Right renal cortex interstitium (tissue), 3 donors: ENCODE measurements at regions not wholly inside any gene's neighbourhood (a gene's known extent, or its start where the extent isn't known, plus 50 kb on each side); places are given as distances from the start of the nearest gene placed in this dataset.
A peak's percentile ranks its signal among the peaks of the same experiment; 100 is the strongest.
"Not testable (repeated sequence)": the region's sequence is repeated elsewhere in the genome, so short reads cannot be mapped to it uniquely, and the experiment has no call there.

Experiments
- DNase-seq, 3 donors: peaks; one replicate each; pipeline ENCODE4 v3.0.0-alpha.2; 2013; ENCODE audit warnings: low read depth in 3 of 3, low spot score in 2 of 3

- no peak for DNase-seq
Measured at GRCh38 chr2:83224591-83225200, 1234.4 kb downstream of the SUCLG1 start.

- DNase-seq: no peak
Measured at GRCh38 chr2:83221258-83221657, 1237.8 kb downstream of the SUCLG1 start.

- no peak for DNase-seq
Measured at GRCh38 chr2:83217854-83218253, 1241.2 kb downstream of the SUCLG1 start.

GRCh38 chr2:83196225-83196624 is 1262.9 kb downstream of the SUCLG1 start:
- DNase-seq: peak in 1 of 3 donors; percentile 16

GRCh38 chr2:83191316-83191715 is 1267.8 kb downstream of the SUCLG1 start:
- no peak for DNase-seq

GRCh38 chr2:83186105-83186760 is 1272.8 kb downstream of the SUCLG1 start:
- no peak for DNase-seq

- DNase-seq: not testable (repeated sequence)
Measured at GRCh38 chr2:83180862-83181530, 1278.1 kb downstream of the SUCLG1 start.

- DNase-seq: no peak
Measured at GRCh38 chr2:83176539-83176938, 1282.5 kb downstream of the SUCLG1 start.

GRCh38 chr2:83172841-83173240 is 1286.2 kb downstream of the SUCLG1 start:
- DNase-seq: no peak

- DNase-seq: no peak
Measured at GRCh38 chr2:83168377-83168776, 1290.7 kb downstream of the SUCLG1 start.

- no peak for DNase-seq
Measured at GRCh38 chr2:83162421-83162820, 1296.7 kb downstream of the SUCLG1 start.

- DNase-seq: no peak
Measured at GRCh38 chr2:83160571-83160970, 1298.5 kb downstream of the SUCLG1 start.

GRCh38 chr2:83155826-83156225 is 1303.3 kb downstream of the SUCLG1 start:
- no peak for DNase-seq

- no peak for DNase-seq
Measured at GRCh38 chr2:83143946-83144345, 1315.1 kb downstream of the SUCLG1 start.

- DNase-seq: no peak
Measured at GRCh38 chr2:83142934-83143333, 1316.1 kb downstream of the SUCLG1 start.

GRCh38 chr2:83115606-83116005 is 1343.5 kb downstream of the SUCLG1 start:
- no peak for DNase-seq

GRCh38 chr2:83115155-83115554 is 1343.9 kb downstream of the SUCLG1 start:
- no peak for DNase-seq

GRCh38 chr2:83113953-83114352 is 1345.1 kb downstream of the SUCLG1 start:
- no peak for DNase-seq

- no peak for DNase-seq
Measured at GRCh38 chr2:83112858-83113257, 1346.2 kb downstream of the SUCLG1 start.

GRCh38 chr2:83109284-83109683 is 1349.8 kb downstream of the SUCLG1 start:
- DNase-seq: no peak

- no peak for DNase-seq
Measured at GRCh38 chr2:83106853-83107252, 1352.2 kb downstream of the SUCLG1 start.

GRCh38 chr2:83104202-83104601 is 1354.9 kb downstream of the SUCLG1 start:
- no peak for DNase-seq
